ENCODE measurements at regions not wholly inside any gene's neighbourhood (a gene's known extent, or its start where the extent isn't known, plus 50 kb on each side); places are given as distances from the start of the nearest gene placed in this dataset.

- no peak for DNase-seq (ENCODE audit: low spot score)
These were observed 62.1 kb upstream of the SMIM21 start for GRCh38 chr18:75489493-75490190.

GRCh38 chr18:75483662-75484061 lies 56.2 kb upstream of the SMIM21 start:
- no peak for DNase-seq (ENCODE audit: low spot score)

GRCh38 chr18:75482880-75483279 lies 55.4 kb upstream of the SMIM21 start:
- no peak for DNase-seq (ENCODE audit: low spot score)

GRCh38 chr18:75480487-75480886 lies 53.0 kb upstream of the SMIM21 start:
- DNase-seq (ENCODE audit: low spot score) = no peak

GRCh38 chr18:75478996-75479880 lies 51.7 kb upstream of the SMIM21 start:
- peak; percentile 47 for DNase-seq (ENCODE audit: low spot score)

- no peak for DNase-seq (ENCODE audit: low spot score)
These were observed 50.4 kb upstream of the SMIM21 start for GRCh38 chr18:75477900-75478299.

Data from globus pallidus (tissue), 1 donor.